ENCODE measurements at regions not wholly inside any gene's neighbourhood (a gene's known extent, or its start where the extent isn't known, plus 50 kb on each side); places are given as distances from the start of the nearest gene placed in this dataset.

GRCh38 chr6:104633125-104633524, 226.6 kb downstream of the HACE1 start (continued):
- no peak for TF ChIP-seq ZBTB33 (CRISPR knock-in tag; IDR thresholded peaks at IDR 0.05)

GRCh38 chr6:104632588-104632987, 227.1 kb downstream of the HACE1 start:
- Histone ChIP-seq H3K27ac (ENCODE audit: extremely low read length, insufficient read depth, low read length) (no peak overlapping the region), H3K9me3 (ENCODE audit: low read length) (no peaks in the 10 kb centered on the region), H3K4me2 (ENCODE audit: low read depth, low read length) (no peak overlapping the region), H3K27me3 (ENCODE audit: control insufficient read depth in 1 of 2, insufficient read depth in 2 of 2, low read length in 2 of 2) (no peaks in the 10 kb centered on the region), H4K20me1 (ENCODE audit: insufficient read depth, low read length) (no peaks in the 10 kb centered on the region), H3K9ac (ENCODE audit: insufficient read depth, low read depth, low read length) (no peak overlapping the region), H3K36me3 (replicated peaks in 1 of 2; ENCODE audit: control insufficient read depth in 1 of 2, insufficient read depth in 2 of 2, low read length in 2 of 2) (no peaks in the 10 kb centered on the region), H3K4me3 (replicated peaks in 1 of 3; ENCODE audit: insufficient read depth in 1 of 3, low read depth in 2 of 3, low read length in 3 of 3) (no peak overlapping the region), H3K79me2 (ENCODE audit: insufficient read depth, low read length) (no peaks in the 10 kb centered on the region), H2AFZ (ENCODE audit: low read length) (no peak overlapping the region), H3K4me1 (ENCODE audit: insufficient read depth, low read length) (no peaks in the 10 kb centered on the region)
- intact Hi-C loops (cut with micrococcal nuclease; ENCODE audit: unreplicated experiment) (no loop called here), in situ Hi-C loops (cut with HindIII; ENCODE audit: extremely low pct_ligation_motif_present, low pct_unique_long_range_greater_than_20kb) (no loop called here)
- ChIA-PET POLR2A (no interaction called here), CTCF (ENCODE audit: low intra/inter-chr PET ratio, low total read pairs) (no interaction called here)
- FAIRE-seq: no peak
- no peak for DNase-seq (ENCODE audit: low spot score)
- WGBS (ENCODE audit: low lambda C conversion rate): 0% methylated on average over 2 of the region's 2 CpGs
- ATAC-seq: no peak
- no TSS peak for BruUV-seq (replicated peaks)
- TF ChIP-seq GLMP (CRISPR knock-in tag; IDR thresholded peaks at IDR 0.05; ENCODE audit: borderline replicate concordance) (no peak), FLYWCH1 (CRISPR knock-in tag; IDR thresholded peaks at IDR 0.05) (no peak), SP140L (CRISPR knock-in tag; IDR thresholded peaks at IDR 0.05; ENCODE audit: borderline replicate concordance) (no peak), MBD4 (IDR thresholded peaks at IDR 0.05; ENCODE audit: borderline replicate concordance, low read length) (no peak), ZMYM2 (CRISPR knock-in tag; IDR thresholded peaks at IDR 0.05) (no peak), ZNF329 (CRISPR knock-in tag; IDR thresholded peaks at IDR 0.05; ENCODE audit: low read depth) (no peak)

Measured in HepG2 (cell line).